Endothelial cell of umbilical vein (primary cell): ENCODE measurements at regions not wholly inside any gene's neighbourhood (a gene's known extent, or its start where the extent isn't known, plus 50 kb on each side); places are given as distances from the start of the nearest gene placed in this dataset.

ENCODE experiments used
- BruUV-seq: library from RNA; stranded (reverse); fragments of 400-500 nt; replicated peaks from 2 replicates; lab custom pipeline; 2021; lab: Mats Ljungman, UMichigan
- CTCF ChIA-PET: fragments of 300-600, 350-600 bp; sonication (Branson Sonifier 250); formaldehyde crosslinking; loops from one replicate; lab custom pipeline; 2021; ENCODE audit warnings: antibody characterized with exemption, inconsistent platforms; lab: Charles Lee
- POLR2A ChIA-PET: fragments of 300-600, 350-600 bp; sonication (Branson Sonifier 250); formaldehyde crosslinking; loops from one replicate; lab custom pipeline; 2021; ENCODE audit warnings: antibody characterized with exemption, inconsistent platforms; lab: Charles Lee
- DNase-seq: peaks from one replicate; pipeline ENCODE4 v3.0.0-alpha.2; 2011; ENCODE audit warnings: low read depth, low spot score
- FAIRE-seq: peaks from 2 replicates; lab custom pipeline; 2011; peaks lifted over from hg19 to GRCh38; lab: Jason Lieb, UNC
- H2AFZ ChIP-seq: 2 replicates; pipeline ENCODE4 v1.6.0; 2012; ENCODE audit warnings: low read depth, low read length, control low read depth, inconsistent platforms
- H3K27ac ChIP-seq: 2 replicates; pipeline ENCODE4 v1.5.1; 2011; ENCODE audit warnings: low read depth, mild to moderate bottlenecking, control low read depth, low read length, moderate library complexity; ENCODE audit not compliant: insufficient read depth
- H3K27me3 ChIP-seq, 2 experiments: 2 replicates each; pipeline versions ENCODE4 v1.6.0 to v1.6.1; 2011; ENCODE audit warnings: low read length in 2 of 2, mixed read lengths in 1 of 2; ENCODE audit not compliant: control insufficient read depth in 2 of 2, insufficient read depth in 2 of 2
- H3K36me3 ChIP-seq, 2 experiments: 2 replicates in 1 of 2; 3 replicates in 1 of 2; pipeline ENCODE4 v1.5.1; 2011; ENCODE audit warnings: low read length in 2 of 2, mild to moderate bottlenecking in 1 of 2, moderate library complexity in 1 of 2; ENCODE audit not compliant: control insufficient read depth in 2 of 2, insufficient read depth in 2 of 2; ENCODE audit errors: extremely low read depth in 1 of 2
- H3K4me1 ChIP-seq: 3 replicates; pipeline ENCODE4 v1.5.1; 2011; ENCODE audit warnings: mild to moderate bottlenecking, low read length; ENCODE audit not compliant: control insufficient read depth, insufficient read depth; ENCODE audit errors: extremely low read depth
- H3K4me2 ChIP-seq: 2 replicates; pipeline ENCODE4 v1.6.1; 2011; ENCODE audit warnings: low read length, control low read depth, mixed read lengths; ENCODE audit not compliant: insufficient read depth
- H3K4me3 ChIP-seq, 3 experiments: fragments of 200-600 bp in 1 of 3; sonication (generic), shearing (Covaris generic) in 1 of 3; replicated peaks in 1 of 3; 2 replicates each; pipeline ENCODE4 v1.5.1; 2011 to 2016; ENCODE audit warnings: control low read depth in 3 of 3, low read length in 3 of 3, mild to moderate bottlenecking in 2 of 3, inconsistent platforms in 1 of 3, low read depth in 1 of 3, moderate library complexity in 1 of 3; ENCODE audit not compliant: insufficient read depth in 1 of 3
- H3K79me2 ChIP-seq: 2 replicates; pipeline ENCODE4 v1.6.0; 2012; ENCODE audit warnings: low read length, inconsistent platforms; ENCODE audit not compliant: control insufficient read depth, insufficient read depth
- H3K9ac ChIP-seq: replicated peaks from 2 replicates; pipeline ENCODE3; 2011; ENCODE audit warnings: low read length, control low read depth; ENCODE audit not compliant: insufficient read depth; ENCODE audit errors: extremely low read depth
- H3K9me1 ChIP-seq: replicated peaks from 3 replicates; pipeline ENCODE4 v1.6.0; 2011; ENCODE audit warnings: mild to moderate bottlenecking, low read length; ENCODE audit not compliant: control insufficient read depth, insufficient read depth; ENCODE audit errors: extremely low read depth
- H3K9me3 ChIP-seq: replicated peaks from 2 replicates; pipeline ENCODE4 v1.5.1; 2012; ENCODE audit warnings: low read length, inconsistent platforms; ENCODE audit not compliant: control insufficient read depth, insufficient read depth
- H4K20me1 ChIP-seq: replicated peaks from 2 replicates; pipeline ENCODE3; 2011; ENCODE audit warnings: mild to moderate bottlenecking, low read length; ENCODE audit not compliant: control insufficient read depth, insufficient read depth; ENCODE audit errors: extremely low read depth
- EZH2 ChIP-seq: IDR thresholded peaks from 2 replicates; pipeline ENCODE4 v1.6.1; 2012; ENCODE audit warnings: borderline replicate concordance, low read depth, mild to moderate bottlenecking, moderate library complexity, low read length, inconsistent platforms; ENCODE audit not compliant: severe bottlenecking
- FOS ChIP-seq: IDR thresholded peaks from 2 replicates; pipeline ENCODE4 v1.6.1; 2011; ENCODE audit warnings: mild to moderate bottlenecking, low read length, moderate library complexity, borderline replicate concordance; ENCODE audit not compliant: insufficient read depth
- GATA2 ChIP-seq: IDR thresholded peaks from 2 replicates; pipeline ENCODE4 v1.7.0; 2011; ENCODE audit warnings: low read depth, mild to moderate bottlenecking, moderate library complexity, mixed read lengths, low read length; ENCODE audit not compliant: insufficient read length, insufficient read depth
- JUN ChIP-seq: IDR thresholded peaks from 2 replicates; pipeline ENCODE4 v1.6.1; 2011; ENCODE audit warnings: borderline replicate concordance, low read depth; ENCODE audit not compliant: insufficient read length, insufficient read depth
- MYC ChIP-seq: IDR thresholded peaks from one replicate; pipeline ENCODE4 v1.6.1; 2011; ENCODE audit warnings: mild to moderate bottlenecking, low read depth, low read length
- POLR2A ChIP-seq: IDR thresholded peaks from 2 replicates; pipeline ENCODE4 v1.6.1; 2012; ENCODE audit warnings: low read depth, mild to moderate bottlenecking, control low read depth, low read length
- POLR2AphosphoS5 ChIP-seq: IDR thresholded peaks from 2 replicates; pipeline ENCODE4 v1.6.1; 2012; ENCODE audit warnings: low read depth, mild to moderate bottlenecking, control low read depth, low read length, moderate library complexity; ENCODE audit not compliant: insufficient read depth
- dilution Hi-C: fragments of 300-500 bp; cut with MboI; formaldehyde crosslinking; loops from one replicate; pipeline ENCODE4 v1.15.0; 2019; ENCODE audit warnings: low sequenced_read_pairs; ENCODE audit not compliant: extremely low pct_ligation_motif_present
- intact Hi-C: fragments of 100-400 bp; cut with micrococcal nuclease; formaldehyde crosslinking; loops from one replicate; pipeline ENCODE4 v1.10.0; 2022
- TF ChIP-seq, protein P1 (sequence below), 2 donors: IDR thresholded peaks; 1 replicate in 1 of 2; 2 replicates in 1 of 2; pipeline ENCODE4 v1.5.1; 2011; ENCODE audit warnings: low read length in 2 of 2, mild to moderate bottlenecking in 2 of 2, moderate library complexity in 2 of 2, control low read depth in 1 of 2, inconsistent platforms in 1 of 2, low read depth in 1 of 2; ENCODE audit not compliant: insufficient read depth in 1 of 2; ENCODE audit errors: extremely low read depth in 1 of 2
- TF ChIP-seq, protein P2 (sequence below): IDR thresholded peaks from 2 replicates; pipeline ENCODE4 v1.6.1; 2011; ENCODE audit not compliant: insufficient read depth, insufficient read length

DNA sequence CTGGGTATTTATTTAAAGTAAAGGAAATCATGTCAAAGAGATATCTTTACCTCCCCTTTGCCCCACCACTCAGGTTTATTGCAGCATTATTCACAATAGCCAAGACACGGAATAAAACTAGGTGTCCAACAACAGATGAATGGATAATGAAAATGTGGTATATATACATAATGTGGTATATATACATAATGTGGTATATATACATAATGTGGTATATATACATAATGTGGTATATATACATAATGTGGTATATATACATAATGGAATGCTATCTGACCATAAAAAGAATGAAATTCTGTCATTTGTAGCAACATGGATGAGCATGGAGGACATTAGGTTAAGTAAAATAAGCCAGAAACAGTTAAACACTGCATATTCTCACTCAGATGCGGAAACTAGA, 262.6 kb upstream of the PLXNA2 start:
- dilution Hi-C loops (no loop called here), intact Hi-C loops (no loop called here)
- TF ChIP-seq FOS (no peak), POLR2A (no peak), JUN (no peak), EZH2 (no peak), MYC (no peak), GATA2 (no peak), POLR2AphosphoS5 (no peak)
- TF ChIP-seq, protein P1, sequence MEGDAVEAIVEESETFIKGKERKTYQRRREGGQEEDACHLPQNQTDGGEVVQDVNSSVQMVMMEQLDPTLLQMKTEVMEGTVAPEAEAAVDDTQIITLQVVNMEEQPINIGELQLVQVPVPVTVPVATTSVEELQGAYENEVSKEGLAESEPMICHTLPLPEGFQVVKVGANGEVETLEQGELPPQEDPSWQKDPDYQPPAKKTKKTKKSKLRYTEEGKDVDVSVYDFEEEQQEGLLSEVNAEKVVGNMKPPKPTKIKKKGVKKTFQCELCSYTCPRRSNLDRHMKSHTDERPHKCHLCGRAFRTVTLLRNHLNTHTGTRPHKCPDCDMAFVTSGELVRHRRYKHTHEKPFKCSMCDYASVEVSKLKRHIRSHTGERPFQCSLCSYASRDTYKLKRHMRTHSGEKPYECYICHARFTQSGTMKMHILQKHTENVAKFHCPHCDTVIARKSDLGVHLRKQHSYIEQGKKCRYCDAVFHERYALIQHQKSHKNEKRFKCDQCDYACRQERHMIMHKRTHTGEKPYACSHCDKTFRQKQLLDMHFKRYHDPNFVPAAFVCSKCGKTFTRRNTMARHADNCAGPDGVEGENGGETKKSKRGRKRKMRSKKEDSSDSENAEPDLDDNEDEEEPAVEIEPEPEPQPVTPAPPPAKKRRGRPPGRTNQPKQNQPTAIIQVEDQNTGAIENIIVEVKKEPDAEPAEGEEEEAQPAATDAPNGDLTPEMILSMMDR (IDR thresholded peaks at IDR 0.05; ENCODE audit: extremely low read depth in 1 of 2, insufficient read depth in 1 of 2, low read depth in 1 of 2, low read length in 2 of 2): no peak
- TF ChIP-seq, protein P2, sequence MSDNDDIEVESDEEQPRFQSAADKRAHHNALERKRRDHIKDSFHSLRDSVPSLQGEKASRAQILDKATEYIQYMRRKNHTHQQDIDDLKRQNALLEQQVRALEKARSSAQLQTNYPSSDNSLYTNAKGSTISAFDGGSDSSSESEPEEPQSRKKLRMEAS: no peak
- Histone ChIP-seq H3K4me1 (no peaks in the 10 kb centered on the region), H2AFZ (no peak overlapping the region), H3K27me3 (no peaks in the 10 kb centered on the region), H3K4me3 (no peak overlapping the region), H3K9ac (no peak overlapping the region), H3K27ac (no peak overlapping the region), H3K36me3 (no peaks in the 10 kb centered on the region), H3K9me1 (no peaks in the 10 kb centered on the region), H4K20me1 (no peaks in the 10 kb centered on the region), H3K4me2 (no peak overlapping the region), H3K9me3 (no peaks in the 10 kb centered on the region), H3K79me2 (no peaks in the 10 kb centered on the region)
- POLR2A ChIA-PET: no interaction called here
- DNase-seq (no peak), FAIRE-seq (no peak)
- CTCF ChIA-PET: no interaction called here
- no TSS peak for BruUV-seq
